Amniotic stem cell (primary cell): ENCODE measurements at regions not wholly inside any gene's neighbourhood (a gene's known extent, or its start where the extent isn't known, plus 50 kb on each side); places are given as distances from the start of the nearest gene placed in this dataset.

Experiments
- DNase-seq: peaks from one replicate; lab custom pipeline; 2025; lab: John Stamatoyannopoulos, UW

GRCh38 chr2:150312271-150312670, 175.2 kb downstream of the RND3 start:
- no peak for DNase-seq

DNA sequence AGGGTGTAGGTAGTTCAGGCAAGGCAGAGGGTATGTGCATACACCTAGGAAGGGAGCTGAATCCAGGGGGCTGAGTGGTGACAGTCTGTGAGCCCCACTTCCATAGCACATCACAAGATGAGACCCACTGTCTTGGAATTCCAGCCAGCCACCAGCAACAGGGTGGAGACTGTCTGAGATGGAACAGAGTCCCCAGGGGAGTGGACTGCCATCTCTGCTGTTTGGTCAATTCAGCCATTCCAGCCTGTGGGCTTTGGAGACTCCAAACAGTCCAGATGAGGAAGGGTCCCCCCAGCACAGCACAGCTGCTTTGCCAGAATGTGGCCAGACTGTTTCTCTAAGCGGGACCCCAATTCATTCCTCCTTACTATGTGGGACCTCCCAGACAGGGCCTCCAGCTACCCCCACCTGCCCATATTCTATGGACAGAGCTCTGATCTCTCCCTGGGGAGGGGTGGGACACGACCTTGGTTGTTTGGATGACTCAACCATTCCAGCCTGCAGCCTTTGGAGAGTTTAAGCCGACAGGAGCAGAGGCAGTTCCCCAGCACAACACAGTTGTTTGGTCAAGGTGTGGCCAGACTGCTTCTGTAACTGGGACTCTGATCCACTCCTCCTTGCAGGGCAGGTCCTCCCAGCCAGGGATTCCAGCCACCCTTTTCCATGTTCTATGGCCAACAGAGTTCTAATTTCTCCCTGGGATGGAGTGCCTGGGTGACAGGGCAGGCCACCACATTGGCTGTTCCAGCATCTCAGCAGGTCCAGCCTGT, 178.0 kb downstream of the RND3 start:
- no peak for DNase-seq

GRCh38 chr2:150307258-150307657, 180.2 kb downstream of the RND3 start:
- DNase-seq = no peak

DNA sequence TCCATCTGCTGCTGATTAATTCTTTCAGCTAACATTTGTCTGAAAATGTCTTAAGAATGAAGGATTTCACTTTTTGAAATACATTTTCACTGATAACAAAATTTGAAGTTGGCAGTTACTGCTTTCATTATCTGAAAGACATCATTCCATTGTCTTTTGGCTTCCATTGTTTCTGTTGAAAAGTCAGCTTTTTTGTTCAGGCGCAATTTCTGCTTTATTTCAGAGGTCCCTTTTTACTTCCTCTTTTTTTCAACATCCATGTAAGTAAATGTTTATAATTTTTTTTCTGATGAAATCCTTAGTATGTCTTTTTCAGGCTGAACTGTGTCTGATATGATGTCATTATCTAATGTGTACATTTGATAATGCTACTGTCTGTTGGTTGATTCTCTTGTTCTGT, 184.2 kb downstream of the RND3 start:
- no peak for DNase-seq

GRCh38 chr2:150298571-150299305, 188.7 kb downstream of the RND3 start:
- no peak for DNase-seq

DNA sequence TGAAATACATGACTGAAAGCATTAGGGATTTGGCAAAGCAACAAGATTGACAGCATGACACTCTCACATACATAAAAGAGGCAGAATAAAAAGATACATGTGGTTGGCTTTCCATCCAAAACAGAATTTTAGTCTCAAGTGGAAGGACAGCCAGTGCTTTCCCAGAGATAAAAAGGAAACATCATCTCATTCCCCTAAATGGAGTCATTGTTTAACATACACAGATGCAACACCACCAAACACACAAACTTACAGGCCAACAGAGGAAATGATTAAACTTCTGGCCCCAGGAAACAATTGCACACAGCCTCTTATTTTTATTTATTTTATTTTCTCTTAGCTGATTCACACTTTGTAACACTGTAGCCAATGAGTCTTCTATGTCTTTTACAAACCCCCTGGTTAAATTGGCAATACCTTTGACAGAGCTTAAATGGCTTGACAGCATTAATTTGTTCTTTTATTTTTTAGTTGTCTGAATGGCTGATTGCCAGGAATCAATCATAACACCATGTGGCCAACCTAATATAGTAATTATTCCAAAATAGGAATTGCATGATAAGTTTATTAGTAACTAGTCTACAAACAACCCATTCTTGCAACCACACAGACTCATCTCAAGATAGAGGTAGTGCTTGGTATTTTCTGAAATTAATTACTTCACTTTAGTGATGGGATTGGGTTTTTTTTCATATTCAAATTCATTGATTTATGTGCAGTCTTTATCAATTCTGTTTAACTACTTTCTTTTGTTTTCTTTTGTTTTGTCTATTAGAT, 190.5 kb downstream of the RND3 start:
- DNase-seq = no peak

DNA sequence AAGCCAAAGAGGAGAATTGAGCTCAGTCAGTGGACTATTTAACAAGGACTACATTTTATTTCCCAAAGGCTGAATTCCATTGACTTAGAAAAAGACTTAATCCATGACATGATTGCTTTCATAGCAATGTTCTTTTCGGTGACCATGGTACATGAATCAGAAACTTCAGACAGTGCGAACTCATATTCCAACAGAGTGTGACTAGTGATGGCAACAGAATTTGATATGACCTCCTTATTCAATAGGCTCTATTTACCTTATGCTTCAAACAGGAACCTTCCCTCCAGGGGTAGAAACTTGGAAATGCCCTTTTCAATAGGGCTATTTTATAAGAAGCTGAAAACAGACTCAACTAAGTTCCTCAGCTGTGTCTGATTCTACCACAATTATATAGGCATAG, 191.9 kb downstream of the RND3 start:
- no peak for DNase-seq

DNA sequence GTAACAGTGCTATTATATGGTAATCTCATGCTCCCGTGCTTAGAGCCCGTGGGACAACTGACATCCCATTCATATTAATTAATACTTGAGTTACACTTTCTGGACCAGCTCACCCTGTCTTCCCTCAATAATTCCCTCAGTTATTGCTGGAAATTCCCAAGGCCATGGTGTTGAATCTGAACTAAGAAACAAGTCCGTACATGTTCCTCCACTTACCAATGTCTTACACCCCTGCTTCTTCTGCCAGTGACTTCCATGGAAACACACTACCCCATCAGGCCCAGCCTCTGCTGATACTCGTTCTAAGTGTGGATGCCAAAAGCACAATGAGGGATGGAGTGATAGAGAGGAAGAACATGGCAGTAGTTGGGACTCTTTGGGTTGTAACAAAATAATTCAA, 193.7 kb downstream of the RND3 start:
- DNase-seq = no peak

- DNase-seq = no peak
Measured at GRCh38 chr2:150292807-150293206, 194.7 kb downstream of the RND3 start.

- DNase-seq = no peak
Measured at GRCh38 chr2:150292192-150292591, 195.3 kb downstream of the RND3 start.

DNA sequence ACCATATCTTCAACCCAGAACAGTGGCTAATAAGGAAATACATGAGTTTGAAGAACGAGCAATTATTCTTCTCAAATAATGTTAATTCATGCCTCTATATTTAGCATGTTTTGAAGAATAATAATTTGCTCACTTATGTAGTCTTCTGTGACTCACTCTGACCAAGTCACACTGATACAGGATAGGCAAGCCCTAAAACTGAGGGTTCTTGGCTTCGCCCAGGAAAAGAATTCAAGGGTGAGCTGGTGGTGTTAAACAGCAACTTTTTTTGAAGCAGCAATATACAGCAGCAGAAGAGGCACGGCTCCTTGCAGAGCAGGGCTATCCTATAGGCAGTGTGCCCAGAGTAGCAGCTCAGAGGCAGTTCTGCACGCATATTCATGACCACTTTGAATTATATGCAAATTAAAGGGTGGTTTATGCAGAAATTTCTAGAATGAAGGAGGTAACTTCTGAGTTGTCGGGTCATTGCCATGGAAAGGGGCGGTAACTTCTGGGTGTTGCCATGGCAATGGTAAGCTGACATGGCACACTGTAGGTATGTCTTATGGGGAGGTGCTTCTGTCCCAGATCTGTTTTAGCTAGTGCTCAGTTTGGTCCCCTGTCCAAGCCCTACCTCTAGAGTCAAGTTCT, 200.6 kb downstream of the RND3 start:
- no peak for DNase-seq

DNA sequence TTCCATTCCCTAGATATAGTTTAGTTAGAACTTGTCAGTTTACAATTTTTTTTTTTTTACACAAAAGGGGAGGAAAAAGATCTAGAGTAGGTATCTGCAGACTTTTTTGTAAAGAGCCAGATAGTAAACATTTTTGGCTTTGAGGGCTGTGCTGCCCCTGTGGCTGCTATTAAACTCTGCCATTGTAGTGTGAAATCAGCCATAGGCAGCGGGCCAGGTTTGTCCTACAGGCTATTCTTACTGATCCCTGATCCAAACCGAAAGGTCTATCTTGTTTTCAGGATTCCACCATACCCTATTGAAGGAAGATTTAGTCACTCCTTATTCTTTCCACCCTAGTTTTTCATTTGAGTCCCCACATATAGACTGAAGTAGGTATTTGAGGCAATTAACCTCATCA, 203.4 kb downstream of the RND3 start:
- no peak for DNase-seq

- DNase-seq = no peak
Measured at GRCh38 chr2:150282771-150283371, 204.6 kb downstream of the RND3 start.

GRCh38 chr2:150282357-150282756, 205.1 kb downstream of the RND3 start:
- no peak for DNase-seq

DNA sequence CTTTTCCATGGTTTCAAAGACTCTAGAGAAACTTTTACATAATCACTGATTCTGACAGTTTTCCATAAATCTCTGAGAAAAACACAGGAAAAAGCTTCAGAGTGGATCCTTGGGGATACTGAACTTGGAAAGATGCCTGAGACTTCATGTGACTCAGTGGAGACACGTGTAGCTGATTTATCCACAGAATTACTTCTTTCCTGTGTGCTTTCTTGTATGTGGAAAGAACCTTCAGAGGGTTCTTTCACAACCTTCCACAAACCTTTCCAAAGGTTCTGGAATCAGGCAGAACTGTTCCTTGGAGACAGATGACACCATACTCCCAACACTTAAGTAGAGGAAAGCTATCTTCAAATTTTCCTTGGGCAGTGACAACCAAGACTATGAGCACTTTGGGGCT, 207.2 kb downstream of the RND3 start:
- DNase-seq = no peak

DNA sequence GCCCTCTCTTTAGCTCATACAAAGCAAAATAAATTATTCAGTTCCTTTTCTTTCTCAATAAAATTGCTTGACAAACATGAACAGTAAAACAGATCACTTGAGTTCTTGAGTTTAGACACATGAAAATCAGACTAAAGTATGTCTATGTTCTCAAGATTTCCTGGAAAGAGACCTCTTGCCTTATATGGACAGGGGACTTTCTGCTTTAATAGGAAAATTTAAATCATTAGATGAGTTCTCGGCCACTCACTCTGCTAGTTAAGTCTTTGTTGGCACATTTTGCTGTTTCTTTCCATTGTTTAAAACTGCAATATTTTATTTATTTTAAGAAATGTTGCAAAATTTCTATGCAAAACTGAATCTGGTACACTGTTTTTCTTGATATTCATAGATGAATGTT, 207.8 kb downstream of the RND3 start:
- DNase-seq = no peak

- no peak for DNase-seq
Measured at GRCh38 chr2:150276737-150277136, 210.7 kb downstream of the RND3 start.

- no peak for DNase-seq
Measured at GRCh38 chr2:150274108-150274507, 213.4 kb downstream of the RND3 start.

DNA sequence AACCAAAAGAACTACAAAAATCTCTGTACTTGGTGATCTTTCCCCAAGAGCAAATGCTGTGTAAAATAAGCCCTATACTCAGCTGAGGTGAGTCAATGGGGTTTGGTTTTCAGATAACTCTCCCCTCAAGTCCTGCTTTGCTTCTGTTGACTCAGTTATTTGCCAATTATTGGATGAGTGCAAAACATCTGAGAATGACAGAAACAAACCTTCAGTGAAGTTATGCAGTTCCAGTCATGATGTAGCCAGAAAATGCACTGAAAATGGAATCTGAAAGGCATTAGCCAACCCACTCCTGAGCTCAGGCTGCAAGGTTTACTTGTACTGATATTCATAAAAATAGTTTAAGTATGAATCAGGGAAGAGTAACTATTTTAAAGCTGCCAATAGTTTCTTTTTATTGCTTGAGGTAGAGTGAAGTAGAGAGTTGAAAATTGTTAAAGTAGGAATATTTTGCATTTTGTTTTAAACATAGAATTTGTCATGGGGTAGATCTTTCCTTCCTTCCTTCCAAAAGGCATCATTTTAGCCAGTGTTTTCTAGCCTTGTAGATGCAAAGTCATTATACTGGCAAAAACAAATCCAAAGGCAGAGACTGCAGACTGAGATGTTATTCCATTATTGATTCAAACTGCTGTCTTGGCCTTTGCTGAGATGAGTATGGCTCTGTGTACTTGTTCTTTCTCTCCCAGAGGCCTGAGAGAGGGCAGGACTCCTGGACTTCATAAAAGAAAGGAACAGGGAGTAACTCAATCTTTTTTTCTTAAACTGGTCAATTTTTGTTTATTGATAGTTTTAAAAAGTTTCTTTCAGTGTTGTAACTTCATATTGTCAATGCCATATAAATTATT, 215.3 kb downstream of the RND3 start:
- DNase-seq = no peak

DNA sequence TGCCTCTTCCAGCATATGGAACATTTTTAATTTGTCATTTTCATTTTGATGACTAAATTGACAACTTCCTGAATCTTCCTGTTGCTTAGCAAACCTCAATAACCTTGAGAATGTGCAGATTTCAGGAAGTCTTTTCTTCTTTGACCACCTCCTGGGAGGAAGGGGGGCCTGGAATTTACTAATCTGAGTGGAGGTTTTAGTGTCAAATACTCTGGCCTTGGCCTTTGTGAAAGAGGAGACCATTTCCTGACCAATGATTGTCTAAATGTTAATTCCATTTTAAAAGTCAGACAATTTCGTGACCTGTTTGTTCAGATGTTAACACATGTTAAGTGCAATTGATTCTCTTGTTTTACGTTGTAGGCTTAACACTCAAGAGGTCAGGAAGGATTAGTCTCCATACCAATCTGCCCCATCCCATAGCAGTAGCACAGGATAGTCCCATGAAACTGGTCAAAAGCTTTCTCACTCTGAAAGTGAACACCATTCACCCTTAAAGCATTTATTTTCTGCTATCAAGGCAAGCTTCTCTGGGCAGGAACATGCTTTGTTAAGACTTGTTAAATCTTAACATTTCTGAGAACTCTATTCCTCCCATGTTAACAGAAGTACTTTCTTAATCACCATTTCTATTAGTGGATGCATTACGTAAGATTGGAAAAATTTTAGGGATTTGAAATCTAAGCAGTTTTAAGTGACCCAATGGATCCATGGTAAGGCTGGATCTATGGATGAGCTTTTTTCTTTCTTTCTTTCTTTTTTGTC, 219.6 kb downstream of the RND3 start:
- DNase-seq = no peak
